GM12878 (cell line): ENCODE measurements at regions not wholly inside any gene's neighbourhood (a gene's known extent, or its start where the extent isn't known, plus 50 kb on each side); places are given as distances from the start of the nearest gene placed in this dataset.

Experiments
- ATAC-seq: fragments of 200-7000 bp; cut with Tn5 transposase; 3 replicates; pipeline ENCODE4 v1.9.1; 2020; ENCODE audit warnings: mild to moderate bottlenecking, moderate library complexity
- BruUV-seq: library from RNA; stranded (reverse); fragments of 400-500 nt; replicated peaks from 2 replicates; lab custom pipeline; 2021; lab: Mats Ljungman, UMichigan
- CTCF ChIA-PET: fragments of 300-600 bp; sonication (Branson Sonifier 250); formaldehyde crosslinking; extraction: SDS; loops from one replicate; lab custom pipeline; 2021; ENCODE audit warnings: inconsistent platforms; lab: Yijun Ruan, JAX
- POLR2A ChIA-PET: fragments of 350-600 bp; formaldehyde crosslinking; extraction: SDS; loops from one replicate; lab custom pipeline; 2021; ENCODE audit warnings: inconsistent platforms; lab: Charles Lee
- RAD21 ChIA-PET: fragments of 300-600 bp; sonication (Branson Sonifier 250); formaldehyde crosslinking; loops from one replicate; lab custom pipeline; 2023; ENCODE audit warnings: antibody characterized with exemption; ENCODE audit not compliant: unreplicated experiment; lab: Charles Lee
- SMC1A ChIA-PET: fragments of 300-600 bp; sonication (Branson Sonifier 250); formaldehyde crosslinking; loops from one replicate; lab custom pipeline; 2023; ENCODE audit not compliant: unreplicated experiment, uncharacterized antibody; lab: Charles Lee
- DNase-seq: peaks from one replicate; pipeline ENCODE4 v3.0.0-alpha.2; 2011; ENCODE audit warnings: low read depth, low spot score
- FAIRE-seq: peaks from 3 replicates; lab custom pipeline; 2011; peaks lifted over from hg19 to GRCh38; lab: Jason Lieb, UNC
- H2AFZ ChIP-seq: 2 replicates; pipeline ENCODE4 v1.6.0; 2011; ENCODE audit warnings: low read depth, low read length, control low read depth; ENCODE audit not compliant: control insufficient read depth
- H3K27ac ChIP-seq: 2 replicates; pipeline ENCODE4 v1.5.1; 2011; ENCODE audit warnings: control low read depth; ENCODE audit not compliant: control insufficient read depth, insufficient read depth
- H3K27me3 ChIP-seq, 2 experiments: replicated peaks in 1 of 2; 2 replicates each; pipeline versions ENCODE4 v1.6.0 to v1.6.1; 2011; ENCODE audit warnings: low read length in 1 of 2; ENCODE audit not compliant: control insufficient read depth in 2 of 2, insufficient read depth in 2 of 2
- H3K36me3 ChIP-seq, 2 experiments: 2 replicates each; pipeline ENCODE4 v1.5.1; 2011; ENCODE audit warnings: low read length in 1 of 2; ENCODE audit not compliant: control insufficient read depth in 2 of 2, insufficient read depth in 2 of 2
- H3K4me1 ChIP-seq: 2 replicates; pipeline ENCODE4 v1.6.1; 2011; ENCODE audit warnings: mild to moderate bottlenecking, low read length, moderate library complexity, mixed read lengths; ENCODE audit not compliant: control insufficient read depth, insufficient read depth
- H3K4me2 ChIP-seq: 2 replicates; pipeline ENCODE4 v1.6.0; 2011; ENCODE audit warnings: control low read depth; ENCODE audit not compliant: control insufficient read depth, insufficient read depth
- H3K4me3 ChIP-seq: fragments of 200-600 bp; sonication (generic); 2 replicates; pipeline ENCODE4 v1.5.1; 2016
- H3K79me2 ChIP-seq: 2 replicates; pipeline ENCODE4 v1.6.0; 2011; ENCODE audit warnings: low read length; ENCODE audit not compliant: control insufficient read depth, insufficient read depth
- H3K9ac ChIP-seq: 2 replicates; pipeline ENCODE4 v1.8.0; 2011; ENCODE audit warnings: low read length, control low read depth, mixed read lengths; ENCODE audit not compliant: control insufficient read depth, insufficient read depth
- H3K9me3 ChIP-seq: replicated peaks from 3 replicates; pipeline ENCODE4 v1.5.1; 2011; ENCODE audit warnings: mild to moderate bottlenecking, low read length; ENCODE audit not compliant: control insufficient read depth, insufficient read depth
- H4K20me1 ChIP-seq: 2 replicates; pipeline ENCODE4 v1.6.0; 2011; ENCODE audit not compliant: control insufficient read depth, insufficient read depth
- BCL11A ChIP-seq: IDR thresholded peaks from 2 replicates; pipeline ENCODE4 v1.6.1; 2011; ENCODE audit warnings: low read depth, low read length
- FOXK2 ChIP-seq: fragments of 450-650 bp; IDR thresholded peaks from 2 replicates; pipeline ENCODE4 v1.6.1; 2017; ENCODE audit warnings: mild to moderate bottlenecking, moderate library complexity
- HDAC6 ChIP-seq: fragments of 200-600 bp; sonication (generic); IDR thresholded peaks from one replicate; pipeline ENCODE4 v1.8.0; 2017; ENCODE audit warnings: antibody characterized with exemption; ENCODE audit not compliant: unreplicated experiment
- NR2C1 ChIP-seq: fragments of 450-650 bp; IDR thresholded peaks from 2 replicates; pipeline ENCODE4 v1.6.1; 2017; ENCODE audit warnings: antibody characterized with exemption, mild to moderate bottlenecking, moderate library complexity
- RB1 ChIP-seq: fragments of 450-650 bp; formaldehyde crosslinking; IDR thresholded peaks from 2 replicates; pipeline ENCODE4 v1.6.1; 2017; ENCODE audit warnings: mild to moderate bottlenecking, borderline replicate concordance
- SMAD5 ChIP-seq: IDR thresholded peaks from 2 replicates; pipeline ENCODE4 v1.6.1; 2016; ENCODE audit warnings: antibody characterized with exemption, low read depth
- SREBF2 ChIP-seq: IDR thresholded peaks from 2 replicates; pipeline ENCODE4 v1.6.1; 2012; ENCODE audit warnings: mild to moderate bottlenecking, low read length
- WGBS: methylation state at CpG from one replicate; pipeline ENCODE4 v1.1.6; 2016; ENCODE audit warnings: low lambda C conversion rate; ENCODE audit not compliant: insufficient replicate concordance, insufficient coverage; ENCODE audit errors: missing lambda C conversion rate; 5-methylcytosine and 5-hydroxymethylcytosine counted together
- in situ Hi-C: fragments of 300-500 bp; cut with MboI; formaldehyde crosslinking; loops from 9 replicates; pipeline ENCODE4 v1.14.3; 2018; ENCODE audit warnings: mixed read lengths
- intact Hi-C: fragments of 100-400 bp; cut with micrococcal nuclease; formaldehyde crosslinking; loops from one replicate; pipeline ENCODE4 v1.14.2; 2022; ENCODE audit not compliant: unreplicated experiment

GRCh38 chr13:34412295-34412694 lies 529.8 kb upstream of the NBEA start:
- Histone ChIP-seq H3K79me2 (no peaks in the 10 kb centered on the region), H3K27ac (no peak overlapping the region), H3K27me3 (no peaks in the 10 kb centered on the region), H3K4me3 (no peak overlapping the region), H3K9me3 (no peaks in the 10 kb centered on the region), H3K4me1 (no peaks in the 10 kb centered on the region), H2AFZ (no peak overlapping the region), H3K4me2 (no peak overlapping the region), H3K36me3 (no peaks in the 10 kb centered on the region), H3K9ac (no peak overlapping the region), H4K20me1 (no peaks in the 10 kb centered on the region)
- ChIA-PET POLR2A (no interaction called here), CTCF (no interaction called here), SMC1A (no interaction called here), RAD21 (no interaction called here)
- ATAC-seq (no peak), DNase-seq (no peak), FAIRE-seq (no peak)
- BruUV-seq = no TSS peak
- in situ Hi-C loops (no loop called here), intact Hi-C loops (no loop called here)
- no peak for TF ChIP-seq SMAD5

DNA sequence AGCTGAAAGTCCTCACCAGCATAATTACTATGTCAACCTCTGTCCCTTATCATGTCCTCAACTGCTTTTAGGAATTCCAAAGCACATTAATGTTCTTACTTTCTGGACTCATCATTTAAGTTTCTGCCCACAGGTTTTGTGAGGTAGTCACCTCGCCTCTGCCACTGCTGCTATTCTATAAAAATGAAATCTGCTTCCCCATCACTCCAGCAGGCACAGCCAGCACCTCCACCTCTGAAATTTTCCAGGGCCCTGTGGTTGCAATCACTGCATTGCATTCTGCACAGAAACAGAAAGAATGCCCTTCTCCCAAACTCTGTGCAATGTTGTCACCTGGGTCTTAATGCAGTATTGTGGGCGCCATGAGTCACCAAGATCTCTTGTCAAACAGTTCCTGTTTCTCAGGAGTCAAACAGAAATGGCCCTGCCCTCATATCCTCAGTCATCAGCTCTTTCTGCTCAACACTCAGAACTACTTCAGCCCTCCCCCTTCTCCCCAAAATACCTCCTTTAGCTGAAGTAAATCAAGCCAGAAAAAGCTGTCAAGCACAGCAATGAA lies 529.2 kb upstream of the NBEA start:
- Histone ChIP-seq H3K9ac (no peak overlapping the region), H3K36me3 (no peaks in the 10 kb centered on the region), H3K79me2 (no peaks in the 10 kb centered on the region), H3K9me3 (no peaks in the 10 kb centered on the region), H3K4me1 (no peaks in the 10 kb centered on the region), H2AFZ (no peak overlapping the region), H3K27me3 (no peaks in the 10 kb centered on the region), H4K20me1 (no peaks in the 10 kb centered on the region), H3K27ac (no peak overlapping the region), H3K4me2 (no peak overlapping the region), H3K4me3 (no peak overlapping the region)
- ChIA-PET POLR2A (no interaction called here), RAD21 (no interaction called here), CTCF (no interaction called here), SMC1A (no interaction called here)
- FAIRE-seq (no peak), DNase-seq (no peak), ATAC-seq (no peak)
- 0% methylated on average over 2 of the region's 2 CpGs for whole genome bisulfite sequencing
- TF ChIP-seq BCL11A (no peak), RB1 (no peak), HDAC6 (no peak), SREBF2 (no peak), NR2C1 (no peak), FOXK2 (no peak)
- intact Hi-C loops (no loop called here), in situ Hi-C loops (no loop called here)
- no TSS peak for BruUV-seq
